AG04450 (cell line): ENCODE measurements at regions not wholly inside any gene's neighbourhood (a gene's known extent, or its start where the extent isn't known, plus 50 kb on each side); places are given as distances from the start of the nearest gene placed in this dataset.

Experiments used
- CTCF ChIA-PET: fragments of 300-600, 350-600 bp; formaldehyde crosslinking; extraction: SDS; loops from one replicate; lab custom pipeline; 2022; ENCODE audit warnings: antibody characterized with exemption, inconsistent platforms; lab: Charles Lee
- POLR2A ChIA-PET: fragments of 350-600 bp; formaldehyde crosslinking; extraction: SDS; loops from one replicate; lab custom pipeline; 2021; ENCODE audit warnings: antibody characterized with exemption, inconsistent platforms; lab: Yijun Ruan, JAX
- DNase-seq: peaks from one replicate; pipeline ENCODE4 v3.0.0-alpha.2; 2011; ENCODE audit warnings: low read depth, low spot score
- H3K27ac ChIP-seq: one replicate; pipeline ENCODE4 v1.5.1; 2012; ENCODE audit warnings: low read depth, low read length, control low read depth
- H3K27me3 ChIP-seq: one replicate; pipeline ENCODE4 v1.6.0; 2012; ENCODE audit warnings: low read length; ENCODE audit not compliant: control insufficient read depth, insufficient read depth
- H3K4me3 ChIP-seq: 2 replicates; pipeline ENCODE4 v1.5.1; 2011; ENCODE audit warnings: mild to moderate bottlenecking, low read depth, low read length, control low read depth
- H3K9me3 ChIP-seq: 2 replicates; pipeline ENCODE4 v1.5.1; 2012; ENCODE audit warnings: low read length; ENCODE audit not compliant: control insufficient read depth, insufficient read depth
- CTCF ChIP-seq: IDR thresholded peaks from 2 replicates; pipeline ENCODE4 v1.5.1; 2011; ENCODE audit warnings: low read depth, low read length, control low read depth, inconsistent platforms

- no peaks in the 10 kb centered on the region for H3K27me3 ChIP-seq
- no peak overlapping the region for H3K27ac ChIP-seq
- no peak for TF ChIP-seq CTCF
- no peak overlapping the region for H3K4me3 ChIP-seq
- POLR2A ChIA-PET = no interaction called here
- DNase-seq = no peak
- peaks cover 5% of the 10 kb centered on the region for H3K9me3 ChIP-seq
- CTCF ChIA-PET = no interaction called here
Observed at GRCh38 chr2:8204711-8205110, 477.1 kb upstream of the ID2 start.

- CTCF ChIA-PET = no interaction called here
- POLR2A ChIA-PET = no interaction called here
- Histone ChIP-seq H3K27ac (no peak overlapping the region), H3K4me3 (no peak overlapping the region), H3K9me3 (peaks cover 3% of the 10 kb centered on the region; the same call in 1 of the 2 replicates), H3K27me3 (no peaks in the 10 kb centered on the region)
- TF ChIP-seq CTCF = no peak
- DNase-seq = no peak
Observed at GRCh38 chr2:8209494-8209893, 472.4 kb upstream of the ID2 start.

GRCh38 chr2:8211384-8211783 lies 470.5 kb upstream of the ID2 start:
- no peaks in the 10 kb centered on the region for H3K27me3 ChIP-seq
- no peak overlapping the region for H3K27ac ChIP-seq
- CTCF ChIA-PET = no interaction called here
- peaks cover 3% of the 10 kb centered on the region; the same call in 1 of the 2 replicates for H3K9me3 ChIP-seq
- DNase-seq = no peak
- no peak for TF ChIP-seq CTCF
- no peak overlapping the region for H3K4me3 ChIP-seq
- POLR2A ChIA-PET = no interaction called here

GRCh38 chr2:8212239-8212638 lies 469.6 kb upstream of the ID2 start:
- Histone ChIP-seq H3K27me3 (no peaks in the 10 kb centered on the region), H3K4me3 (no peak overlapping the region), H3K9me3 (peaks cover 3% of the 10 kb centered on the region; the same call in 1 of the 2 replicates), H3K27ac (no peak overlapping the region)
- no peak for TF ChIP-seq CTCF
- CTCF ChIA-PET = no interaction called here
- POLR2A ChIA-PET = no interaction called here
- DNase-seq = no peak

GRCh38 chr2:8214036-8214615 lies 467.7 kb upstream of the ID2 start:
- no peak for DNase-seq
- no peaks in the 10 kb centered on the region for H3K9me3 ChIP-seq
- POLR2A ChIA-PET = no interaction called here
- H3K27me3 ChIP-seq = no peaks in the 10 kb centered on the region
- no peak overlapping the region for H3K27ac ChIP-seq
- CTCF ChIA-PET = no interaction called here
- no peak for TF ChIP-seq CTCF
- no peak overlapping the region for H3K4me3 ChIP-seq
